HG03196 (cell line): ENCODE measurements at regions not wholly inside any gene's neighbourhood (a gene's known extent, or its start where the extent isn't known, plus 50 kb on each side); places are given as distances from the start of the nearest gene placed in this dataset.

Source experiments
- ATAC-seq: cut with Tn5 transposase; IDR thresholded peaks from one replicate; pipeline ENCODE4 v1.9.1; 2021; ENCODE audit not compliant: unreplicated experiment

DNA sequence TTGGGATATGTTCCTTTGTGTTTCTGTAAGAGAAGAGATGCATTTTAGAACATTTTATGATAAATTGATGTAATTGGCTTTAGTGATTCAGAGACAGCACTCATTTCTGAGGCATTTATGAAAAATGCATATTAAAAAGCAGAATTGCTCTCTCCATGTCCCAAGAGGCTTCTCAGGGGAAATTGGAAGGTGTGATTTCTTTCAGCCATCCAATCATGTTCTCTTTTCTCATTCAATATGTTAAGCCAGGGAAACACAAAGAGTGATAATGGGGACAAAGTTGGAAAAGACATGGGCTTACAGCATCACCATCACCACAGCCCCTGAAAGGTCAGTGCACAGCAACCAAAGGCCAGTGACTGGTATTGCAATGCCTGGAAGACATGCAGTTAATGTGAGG lies 129.9 kb upstream of the COL1A2 start:
- no peak for ATAC-seq

DNA sequence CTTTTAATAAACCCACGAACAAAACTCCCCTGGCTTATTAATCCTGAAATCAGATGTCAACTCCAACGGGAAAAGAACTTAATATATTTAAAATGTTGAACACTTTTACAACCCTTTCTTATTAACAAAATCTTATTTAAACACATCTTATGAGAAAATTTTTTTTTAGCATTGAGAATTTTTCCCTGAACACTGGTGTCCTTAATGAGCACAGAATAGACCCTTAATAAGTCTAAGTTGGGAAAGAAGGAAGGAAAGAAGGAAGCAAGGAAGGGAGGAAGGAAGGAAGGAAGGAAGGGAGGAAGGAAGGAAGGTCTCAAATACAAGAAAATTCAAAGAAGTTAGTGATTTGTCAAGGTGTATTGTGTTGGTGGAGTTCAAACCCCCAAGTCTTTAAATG lies 129.2 kb upstream of the COL1A2 start:
- no peak for ATAC-seq

DNA sequence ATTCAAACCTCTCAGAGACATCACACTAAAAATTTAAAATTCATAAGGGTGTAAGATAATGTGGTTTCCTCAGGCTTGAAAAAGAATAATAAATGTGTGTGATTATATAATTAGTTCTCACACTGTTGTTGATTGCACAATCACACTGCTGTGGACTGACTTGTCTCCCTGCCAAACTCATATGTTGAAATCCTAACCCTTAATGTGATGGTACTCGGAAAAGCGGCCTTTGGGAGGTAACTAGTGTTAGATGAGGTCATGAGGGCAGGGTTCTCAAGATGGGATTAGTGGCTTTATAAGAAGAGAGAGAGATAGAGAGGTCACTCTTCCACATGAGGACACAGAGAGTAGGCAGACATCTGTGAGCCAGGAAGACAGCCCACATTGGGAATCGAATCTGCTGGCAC lies 128.5 kb upstream of the COL1A2 start:
- no peak for ATAC-seq

DNA sequence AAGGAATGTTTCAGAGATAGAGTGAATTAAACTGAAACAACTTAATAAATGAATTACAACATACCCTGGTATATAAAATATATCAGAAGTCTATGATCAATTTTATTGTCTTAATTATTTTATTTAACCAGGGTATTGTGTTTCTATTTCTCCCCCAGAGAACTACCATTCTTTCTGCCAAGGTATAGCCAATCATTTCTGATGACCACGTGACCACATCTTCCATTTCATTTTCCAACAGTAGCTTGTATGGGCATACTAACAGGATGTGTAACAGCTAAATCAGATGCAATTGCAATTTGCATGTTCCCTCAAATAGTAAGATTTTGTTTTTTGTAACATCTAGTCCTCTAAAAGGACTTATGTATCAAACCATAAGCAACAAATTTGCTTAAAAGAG lies 123.9 kb upstream of the COL1A2 start:
- no peak for ATAC-seq

DNA sequence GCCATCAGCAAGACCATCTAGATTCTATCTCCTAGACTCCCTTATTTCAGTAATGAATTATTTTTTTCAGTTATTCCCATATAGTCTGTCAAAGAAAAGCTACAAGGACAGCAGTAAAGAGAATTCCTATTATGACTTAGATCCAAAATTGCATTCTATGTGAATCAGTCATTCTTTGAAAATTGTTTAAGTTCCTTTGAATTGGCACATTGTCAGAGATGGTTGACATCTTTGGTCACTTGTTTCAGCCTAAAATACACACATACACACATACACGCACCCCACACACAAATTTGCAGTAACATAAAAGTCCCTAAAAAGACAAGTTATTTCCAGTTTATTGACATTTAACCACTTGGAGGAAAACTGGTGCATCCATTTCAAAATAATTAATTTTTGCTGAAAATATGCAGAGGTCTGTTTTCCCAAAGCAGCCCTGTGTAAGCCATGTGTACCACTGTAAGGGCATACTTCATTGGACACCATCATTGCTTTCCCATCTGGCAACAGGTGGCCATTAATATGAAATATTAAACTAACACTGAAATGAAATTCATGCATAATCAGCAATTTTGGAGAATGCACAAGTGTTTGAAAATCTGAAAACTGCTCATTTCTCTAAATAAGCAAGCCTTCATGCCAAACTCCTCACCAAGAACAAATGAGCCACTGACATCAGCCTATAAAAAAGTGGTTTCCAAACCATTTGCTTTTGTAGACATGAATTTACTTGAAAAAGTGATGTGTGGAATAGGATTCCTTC lies 121.7 kb upstream of the COL1A2 start:
- no peak for ATAC-seq

DNA sequence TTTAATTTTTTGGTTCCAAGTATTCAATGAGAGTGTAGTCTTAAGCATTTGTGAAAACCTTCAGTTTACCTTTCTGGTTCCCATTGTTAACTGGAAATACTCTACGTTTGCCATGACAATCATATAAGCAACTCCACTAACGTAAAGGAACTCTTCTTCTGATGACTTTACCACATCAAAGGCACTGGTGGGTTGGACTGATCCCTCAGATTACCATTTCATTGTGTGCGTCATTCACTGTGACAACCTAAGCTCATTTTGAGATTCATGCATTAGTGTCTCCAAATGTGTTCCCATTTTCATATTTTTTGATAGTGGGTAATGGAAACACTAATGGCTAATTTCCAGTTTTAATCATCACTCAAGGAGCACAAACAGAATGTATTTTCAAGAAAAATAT lies 119.9 kb upstream of the COL1A2 start:
- ATAC-seq: no peak

DNA sequence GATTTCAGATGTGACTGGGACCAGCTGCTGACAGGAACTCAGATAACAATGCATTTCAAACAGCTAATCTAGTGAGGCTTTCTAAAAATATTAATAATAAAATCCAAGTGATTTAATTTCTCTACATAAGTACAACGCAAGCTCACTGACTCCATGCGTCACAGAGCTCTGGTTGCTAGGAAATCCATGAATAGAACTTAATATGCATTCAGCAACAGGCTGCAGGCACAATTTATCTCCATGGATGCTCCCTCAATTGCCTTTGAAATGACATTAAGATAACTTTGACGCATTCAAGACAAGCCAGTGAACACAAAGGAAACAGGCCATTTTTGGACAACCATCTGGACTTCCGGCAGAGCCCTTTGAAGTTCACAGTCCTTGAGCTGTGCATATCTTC lies 118.7 kb upstream of the COL1A2 start:
- ATAC-seq: no peak

DNA sequence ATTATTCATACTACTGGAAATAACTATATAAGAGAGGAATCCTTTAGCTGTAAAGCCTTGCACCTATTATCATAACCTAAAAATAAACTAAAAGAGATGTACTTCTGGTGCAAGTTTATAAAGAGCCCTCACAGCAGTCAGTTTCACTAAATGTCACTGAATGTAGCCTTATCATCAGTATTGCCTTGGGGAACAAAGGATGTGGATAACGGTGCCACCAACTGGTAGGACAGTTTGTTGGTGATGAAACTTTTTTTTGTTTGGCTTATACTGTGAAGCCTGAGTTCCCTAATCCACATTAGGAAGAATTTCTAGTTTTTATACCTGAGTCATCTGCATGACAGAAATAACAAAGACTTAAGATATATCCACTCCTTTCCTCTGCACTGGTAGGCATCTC lies 117.9 kb upstream of the COL1A2 start:
- ATAC-seq: no peak

DNA sequence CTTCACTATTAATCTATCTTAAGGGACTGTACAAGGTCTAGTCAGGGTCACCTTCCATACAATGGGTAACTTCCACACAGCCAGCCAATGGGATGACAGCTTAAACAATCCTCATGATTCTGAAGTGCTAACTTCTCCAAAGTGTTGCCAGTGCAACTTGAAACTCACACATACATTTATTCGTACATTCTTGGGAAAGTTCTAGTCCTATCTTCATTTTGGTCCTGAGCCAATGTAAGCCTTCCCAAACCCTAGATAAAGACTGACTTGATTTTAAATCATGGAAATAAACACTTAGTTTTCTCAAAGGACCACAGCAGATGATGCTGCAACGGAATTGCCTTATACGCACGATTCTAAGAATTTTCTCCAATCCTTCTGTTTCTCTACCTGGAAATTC lies 117.5 kb upstream of the COL1A2 start:
- no peak for ATAC-seq

DNA sequence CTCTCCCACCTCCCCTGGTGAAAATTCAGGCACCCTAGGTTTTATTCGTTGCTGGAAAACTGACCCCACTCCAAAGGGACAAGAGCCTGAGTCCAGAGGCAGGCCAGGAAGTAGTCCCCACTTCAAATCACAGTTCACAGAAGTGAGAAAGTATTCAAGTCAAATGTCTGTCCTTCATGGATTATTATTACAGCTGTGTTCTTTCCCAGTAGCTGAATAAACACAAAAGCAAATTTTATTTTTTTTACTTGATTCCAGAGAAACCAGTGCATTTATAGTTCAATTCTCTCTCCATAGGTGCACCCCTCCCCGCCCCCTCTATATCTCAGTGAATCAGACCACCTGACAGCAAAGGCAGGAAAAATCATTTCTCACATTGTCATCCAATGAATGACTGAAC lies 113.8 kb upstream of the COL1A2 start:
- ATAC-seq: no peak

DNA sequence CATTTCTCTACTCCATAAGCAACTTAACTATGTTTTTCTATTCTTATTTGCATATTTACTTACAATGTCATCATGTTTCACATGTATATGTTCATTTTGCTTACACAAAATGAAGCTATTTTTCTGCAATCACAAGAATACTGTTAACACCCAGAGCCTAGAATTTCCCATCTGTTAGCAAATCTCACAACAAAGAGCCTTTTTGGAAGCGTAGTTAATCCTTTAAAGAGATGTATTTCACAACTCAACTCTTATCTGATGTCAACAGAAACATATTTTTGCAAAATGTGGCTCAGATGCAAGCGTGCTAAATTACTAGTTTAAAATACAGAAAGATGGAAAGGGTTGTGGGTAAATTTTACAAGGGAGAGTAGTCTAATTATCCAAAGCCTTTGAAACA lies 110.6 kb upstream of the COL1A2 start:
- ATAC-seq: no peak

DNA sequence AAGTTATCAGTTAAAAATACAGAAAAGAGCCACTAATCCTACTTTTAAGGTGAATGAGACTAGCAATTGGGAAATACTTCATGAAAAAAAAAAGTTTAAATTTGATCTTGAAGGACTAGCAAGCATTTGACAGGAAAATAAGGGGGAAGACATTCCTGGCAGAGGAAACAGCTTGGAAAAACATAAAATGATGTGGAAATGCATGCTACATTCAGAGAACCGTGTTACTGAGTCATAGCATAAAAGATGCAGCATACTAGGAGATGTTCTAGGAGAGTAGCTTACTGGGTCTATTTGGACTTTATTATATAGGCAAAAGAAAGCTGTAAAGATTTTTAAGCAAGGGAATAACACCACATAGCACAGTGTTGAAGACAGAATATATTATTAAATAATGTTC lies 108.6 kb upstream of the COL1A2 start:
- no peak for ATAC-seq

DNA sequence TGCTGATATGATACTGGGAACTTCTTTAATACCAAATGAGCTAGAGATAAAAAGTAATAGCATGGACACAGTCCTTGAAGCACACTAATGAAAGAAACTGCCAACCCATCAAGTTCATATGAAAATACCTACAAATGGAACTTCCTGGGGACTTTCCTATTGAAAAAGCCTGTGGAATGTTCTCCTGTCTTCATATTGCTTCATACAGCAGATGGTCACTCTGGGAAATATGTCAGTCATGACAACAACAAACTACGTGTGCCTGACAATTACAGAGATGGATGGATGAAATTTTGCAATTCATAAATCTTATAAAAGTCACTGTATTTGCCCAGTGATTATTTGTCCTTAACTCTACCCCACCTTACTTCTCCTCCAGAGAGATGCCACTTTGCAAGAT lies 106.6 kb upstream of the COL1A2 start:
- no peak for ATAC-seq

DNA sequence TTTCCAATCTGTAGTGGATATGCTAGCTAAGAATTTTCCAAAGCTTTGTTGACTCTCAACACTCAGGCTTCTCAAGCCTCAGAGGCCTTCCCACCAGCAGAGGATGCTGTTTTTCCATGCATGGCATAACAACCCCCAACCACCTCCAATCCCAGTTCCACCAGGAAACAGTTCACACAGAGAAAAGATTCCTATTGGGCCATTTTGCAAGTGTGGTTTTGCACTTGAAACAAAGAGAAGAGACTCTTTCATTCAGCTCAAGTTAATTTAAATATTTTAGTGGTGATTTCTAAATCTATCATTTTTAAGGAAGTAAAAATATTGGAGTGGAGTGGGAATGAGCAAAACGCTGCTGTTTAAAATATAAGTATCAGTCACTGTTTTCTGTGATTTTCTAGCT lies 105.6 kb upstream of the COL1A2 start:
- no peak for ATAC-seq

DNA sequence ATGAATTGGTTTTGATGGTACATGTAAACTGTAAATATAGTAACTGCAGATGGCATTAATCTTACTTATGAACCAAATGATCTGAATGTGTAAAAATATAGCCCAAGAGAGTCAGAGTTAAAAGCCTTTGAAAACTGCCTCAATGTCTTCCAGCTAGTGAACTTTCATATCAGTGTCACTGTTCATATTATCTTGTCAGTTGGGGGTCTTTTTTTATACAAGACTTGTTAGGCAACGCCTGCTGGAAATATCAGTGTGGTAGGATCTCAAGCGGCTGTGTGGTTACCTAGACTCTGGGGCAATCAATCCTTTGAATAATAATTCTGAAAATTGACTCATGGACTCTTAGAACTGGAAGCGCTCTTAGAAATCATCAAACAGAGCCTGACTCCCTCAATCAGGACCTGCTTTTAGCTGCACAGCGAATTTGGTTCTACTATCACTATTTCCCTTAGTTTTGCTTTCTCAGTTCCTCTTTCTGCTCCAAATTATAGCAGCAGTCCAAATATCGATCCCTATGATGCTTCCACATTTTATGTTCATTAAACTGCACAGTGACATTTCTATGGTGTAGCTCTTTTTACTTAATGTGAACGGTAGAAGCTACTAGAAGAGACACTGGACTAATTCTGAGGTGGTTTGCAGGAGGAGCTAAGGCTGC lies 100.1 kb upstream of the COL1A2 start:
- no peak for ATAC-seq

DNA sequence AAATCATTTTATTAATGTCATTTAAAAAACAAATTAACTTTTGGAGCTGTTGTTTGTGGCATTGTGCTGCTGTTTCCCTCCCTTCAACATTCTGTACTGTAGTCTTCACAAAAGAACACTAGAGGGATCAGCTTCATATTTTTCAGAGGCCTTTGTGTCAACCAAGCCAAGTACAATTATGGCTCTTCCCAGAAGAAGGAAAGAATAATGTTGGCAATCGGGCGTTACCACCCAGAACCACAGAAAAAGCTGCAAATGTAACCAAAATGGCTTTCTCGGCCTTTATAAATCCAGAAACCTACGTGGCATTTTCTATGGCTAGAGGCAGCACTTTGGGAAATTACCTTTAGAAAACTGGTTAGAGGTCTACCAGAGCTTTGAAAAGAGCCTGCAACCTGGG lies 98.8 kb upstream of the COL1A2 start:
- no peak for ATAC-seq

DNA sequence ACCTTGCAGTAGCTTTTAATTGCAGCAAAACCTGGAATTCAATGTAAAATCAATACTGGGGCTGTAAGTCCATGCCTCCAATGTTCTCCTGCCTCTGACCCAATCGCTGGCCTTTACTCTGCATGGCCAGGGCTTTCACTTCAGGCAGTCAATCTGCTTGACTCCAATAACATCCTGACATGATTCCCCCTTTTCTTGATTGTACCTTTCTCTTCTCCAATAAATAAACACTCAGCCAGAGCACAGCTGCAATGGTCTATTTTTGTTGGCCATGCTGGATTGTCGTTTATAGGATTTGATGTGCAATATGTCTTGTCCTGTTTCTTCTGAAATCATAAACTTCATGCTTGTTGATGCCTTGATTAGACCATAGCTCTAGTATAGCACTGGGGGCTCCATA lies 97.8 kb upstream of the COL1A2 start:
- no peak for ATAC-seq

DNA sequence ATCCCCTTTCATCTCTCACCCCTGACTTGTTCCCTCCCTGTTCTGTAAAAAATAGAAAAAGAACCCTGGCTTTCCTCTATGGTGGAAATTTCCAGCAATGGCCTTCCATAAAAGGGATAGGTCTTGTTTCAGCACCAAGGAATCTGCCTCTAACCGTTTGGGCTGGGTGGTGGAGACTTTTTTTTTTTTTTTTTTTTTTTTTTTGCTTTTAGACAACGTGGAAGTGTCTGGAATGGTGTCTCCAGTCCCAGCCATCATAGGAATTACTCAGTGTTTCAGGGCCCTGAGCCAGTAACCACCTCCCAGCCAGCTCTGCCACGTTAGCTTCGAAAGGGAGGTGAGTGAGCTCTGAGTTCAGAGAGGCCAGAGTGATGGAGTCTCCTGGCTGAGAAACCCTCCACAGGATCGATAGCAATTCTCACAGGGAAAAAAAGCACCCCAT lies 97.3 kb upstream of the COL1A2 start:
- ATAC-seq: no peak

DNA sequence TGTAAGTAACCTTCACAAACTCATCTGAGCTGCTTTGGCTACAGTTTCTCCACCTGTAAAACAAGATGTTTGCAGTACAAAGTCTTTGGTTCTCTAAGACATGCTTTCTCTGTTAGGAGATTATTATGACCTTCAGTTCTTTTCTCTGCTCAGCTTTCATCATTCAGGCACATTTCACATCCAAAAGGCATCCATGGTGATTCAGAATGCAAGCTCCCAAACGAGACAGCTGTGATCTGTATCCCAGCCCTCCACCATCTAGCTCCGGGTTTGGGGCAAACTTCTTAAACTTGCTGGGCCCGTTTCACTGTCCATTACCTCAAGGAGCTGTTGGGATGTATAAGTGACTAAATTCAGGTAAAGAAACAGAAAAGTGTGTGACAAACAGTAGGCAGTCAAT lies 95.8 kb upstream of the COL1A2 start:
- ATAC-seq: no peak

DNA sequence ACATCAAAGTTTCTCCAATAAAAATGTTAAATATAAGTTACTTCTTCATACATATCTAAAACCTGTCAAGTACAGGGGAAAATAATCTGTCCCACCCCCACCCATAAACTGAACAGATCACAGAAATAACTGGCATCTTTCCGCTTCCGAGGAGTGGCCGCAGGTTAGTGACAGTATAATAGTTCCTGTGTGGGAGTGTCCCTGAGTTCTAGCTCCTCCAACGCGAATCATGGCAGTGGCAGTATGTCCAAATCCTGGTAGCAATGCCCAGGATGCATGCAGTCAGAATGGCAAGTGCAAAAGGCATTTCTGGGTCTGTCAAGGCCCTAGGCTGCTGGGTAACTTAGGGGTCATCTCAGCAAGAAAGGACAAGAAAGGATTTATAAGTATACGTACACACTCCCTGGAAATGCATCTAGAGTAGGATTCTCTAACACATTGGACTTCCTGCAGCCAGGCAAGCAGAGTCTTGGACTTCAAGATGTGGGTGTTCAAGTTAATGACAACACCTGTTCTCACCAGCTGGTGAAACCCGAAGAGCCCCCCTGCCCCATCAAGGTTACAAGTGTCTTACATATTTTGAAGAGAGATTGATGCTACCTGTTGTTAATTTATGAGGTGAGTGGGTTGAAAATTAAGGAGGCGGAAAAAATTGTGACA lies 94.4 kb upstream of the COL1A2 start:
- no peak for ATAC-seq

DNA sequence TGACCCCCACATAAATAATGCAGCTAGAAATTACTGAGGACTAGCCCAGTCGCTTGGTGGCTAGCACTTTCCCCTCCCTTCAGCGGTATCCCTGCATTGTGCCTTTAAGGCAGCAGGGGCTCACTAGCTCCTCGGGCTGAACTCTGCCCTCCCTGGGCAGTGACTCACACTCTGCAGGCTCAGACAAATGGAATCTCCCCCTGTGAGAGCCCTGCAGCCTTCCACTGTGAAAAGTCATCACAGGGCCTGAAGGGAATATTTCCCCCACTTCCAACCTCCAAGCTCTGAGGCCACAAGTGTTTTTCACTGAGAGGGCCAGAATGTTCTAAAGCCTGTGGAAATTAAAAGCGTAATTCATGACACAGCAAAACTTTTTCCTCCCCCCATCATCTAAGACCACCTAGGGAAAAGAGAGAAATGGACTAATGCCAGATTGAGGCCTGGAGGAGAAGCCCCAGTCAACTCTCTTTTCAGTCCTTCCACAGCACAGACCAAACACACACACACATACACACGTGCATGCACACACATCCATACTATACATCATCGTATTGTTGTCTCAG lies 93.6 kb upstream of the COL1A2 start:
- ATAC-seq: no peak

DNA sequence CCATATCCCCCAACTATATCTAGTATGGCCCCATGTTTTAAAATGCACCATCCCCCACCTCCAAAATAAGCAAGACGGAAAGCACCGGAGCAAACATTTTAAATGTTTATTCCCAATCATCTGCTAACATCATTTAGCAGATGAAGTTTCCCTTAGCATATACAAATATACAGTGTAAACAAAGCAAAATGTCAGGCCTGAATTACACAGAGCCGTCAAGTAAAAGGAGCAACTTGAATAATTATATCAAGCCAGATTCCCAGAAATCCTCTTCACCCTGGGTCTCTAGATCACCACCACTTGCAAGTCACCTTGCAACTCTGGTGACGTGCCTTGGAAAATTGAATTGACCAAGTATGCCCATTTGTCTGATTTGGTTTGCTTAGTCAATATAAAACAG lies 91.6 kb upstream of the COL1A2 start:
- no peak for ATAC-seq
